Iris pigment epithelial cell (primary cell): ENCODE measurements at regions not wholly inside any gene's neighbourhood (a gene's known extent, or its start where the extent isn't known, plus 50 kb on each side); places are given as distances from the start of the nearest gene placed in this dataset.

Experiments
- DNase-seq: peaks from one replicate; pipeline ENCODE4 v3.0.0-alpha.2; 2011; ENCODE audit warnings: low read depth

DNA sequence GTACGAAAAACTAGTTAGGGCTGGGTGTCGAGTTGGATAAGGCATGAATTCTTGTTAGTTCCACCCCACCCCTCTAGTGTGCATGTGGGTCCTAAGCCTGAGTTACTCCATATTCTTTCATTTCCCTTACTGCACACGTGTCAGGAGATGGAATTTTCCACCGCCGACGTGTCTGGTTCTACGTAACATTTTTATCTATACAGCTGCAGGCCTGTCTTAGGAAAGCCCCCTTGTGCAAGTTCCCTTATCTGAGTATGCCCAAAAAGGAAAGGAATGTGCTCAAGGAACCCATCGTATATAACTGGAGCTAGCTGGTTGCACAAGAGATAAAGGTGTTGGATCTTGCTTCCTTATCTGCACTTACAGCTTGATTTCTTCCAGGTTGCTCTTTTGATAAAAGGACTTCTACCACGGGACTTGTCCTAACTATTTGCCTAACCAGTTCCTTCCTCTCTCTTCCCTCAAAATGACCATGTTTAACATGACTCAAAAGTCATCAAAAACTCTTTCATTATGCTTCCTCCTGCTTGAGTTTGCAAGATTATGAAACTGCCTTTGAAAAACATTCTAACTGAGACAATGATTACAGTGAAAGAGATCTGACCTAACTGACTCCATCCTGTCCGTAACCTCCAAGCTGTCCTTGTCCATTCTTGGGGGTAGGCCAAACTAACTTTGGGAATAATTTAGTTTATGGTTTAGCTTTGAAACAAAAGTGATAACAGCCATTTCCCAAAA, 181.4 kb downstream of the AKR1D1 start:
- DNase-seq = peak; percentile 64

DNA sequence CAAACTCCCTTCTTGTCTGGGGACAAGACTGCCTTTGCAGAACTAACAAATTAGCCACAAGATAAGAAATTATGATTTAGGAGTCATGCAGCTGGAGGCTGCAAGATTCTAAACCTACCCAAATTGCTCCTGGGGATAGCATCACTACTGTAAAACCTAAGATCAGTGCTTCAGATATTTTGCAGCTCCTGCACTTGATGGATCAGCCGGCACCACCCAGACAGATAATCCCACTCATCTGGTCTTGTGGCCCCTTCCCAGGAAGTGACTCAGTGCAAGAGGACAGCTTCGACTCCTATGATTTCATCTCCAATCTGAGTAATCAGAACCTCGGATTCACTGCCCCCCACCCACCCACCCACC, 181.9 kb downstream of the AKR1D1 start:
- peak; percentile 31 for DNase-seq

DNA sequence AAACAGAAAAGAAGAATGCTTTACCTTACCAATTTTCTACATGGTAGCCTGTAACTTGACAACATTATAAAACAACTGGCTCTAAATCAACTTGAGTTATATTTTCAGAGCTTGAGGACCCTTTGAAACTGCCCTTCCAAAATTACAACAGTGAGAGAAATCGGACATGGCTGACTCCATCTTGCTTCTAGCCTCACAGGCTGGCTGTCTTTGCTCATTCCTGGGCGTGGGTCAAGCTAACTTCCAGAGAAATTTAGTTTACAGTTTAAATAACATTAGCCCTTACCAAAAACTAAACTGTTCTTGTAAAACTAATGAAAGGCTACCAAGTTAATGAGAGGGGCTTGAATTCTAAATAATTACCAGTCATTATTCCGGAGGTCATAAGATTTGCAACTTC, 183.4 kb downstream of the AKR1D1 start:
- DNase-seq = no peak

DNA sequence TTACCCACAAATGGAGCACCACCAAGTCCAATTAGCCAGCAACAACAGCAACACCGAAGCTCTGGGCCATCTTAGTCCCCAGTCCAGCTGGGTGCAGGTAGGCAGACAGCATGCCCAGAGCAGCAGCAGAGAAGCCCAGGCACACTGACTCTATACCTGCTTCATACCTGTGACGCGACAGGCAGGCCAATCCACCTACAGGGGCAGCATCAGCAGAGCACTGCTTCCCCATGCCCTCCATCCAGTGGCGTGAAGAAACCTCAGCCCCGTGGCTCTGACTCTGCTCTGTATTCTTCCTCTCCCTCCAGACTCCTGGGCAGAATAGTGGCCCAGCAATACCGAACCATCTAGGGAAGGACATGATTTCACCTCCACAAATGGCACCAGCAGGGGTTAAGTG, 191.7 kb downstream of the AKR1D1 start:
- DNase-seq = no peak

DNA sequence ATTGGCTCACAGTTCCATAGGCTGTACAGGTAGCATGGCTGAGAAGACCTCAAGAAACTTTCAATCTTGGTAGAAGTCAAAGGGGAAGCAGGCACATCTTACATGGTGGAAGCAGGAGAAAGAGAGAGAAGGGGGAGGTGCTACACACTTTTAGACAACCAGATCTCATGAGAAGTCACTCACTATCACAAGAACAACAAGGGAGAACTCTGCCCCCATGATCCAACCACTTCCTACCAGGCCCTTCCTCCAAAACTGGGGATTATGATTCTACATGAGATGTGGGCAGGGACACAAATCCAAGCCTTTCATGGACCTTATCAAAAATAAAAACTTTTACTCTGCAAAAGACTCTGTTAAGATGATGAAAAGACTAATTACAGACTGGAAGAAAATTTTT, 183.2 kb upstream of the TRIM24 start:
- no peak for DNase-seq

DNA sequence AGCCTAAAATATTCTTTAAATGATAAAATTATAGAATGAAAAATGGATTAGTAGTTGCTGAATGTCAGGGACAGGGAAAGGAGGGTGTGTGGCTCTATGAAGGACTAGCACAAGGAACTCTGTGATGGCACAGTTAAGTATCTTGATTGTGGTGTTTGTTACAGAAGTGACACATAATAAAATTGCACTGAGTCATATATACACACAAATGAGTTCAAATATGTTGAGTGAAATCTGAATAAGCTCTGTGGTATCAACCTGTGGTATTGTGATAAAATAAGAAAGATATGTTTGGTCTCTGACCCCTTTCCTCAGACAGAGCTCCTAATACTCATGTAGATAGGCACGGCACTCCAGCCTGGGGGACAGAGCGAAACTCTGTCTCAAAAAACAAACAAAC, 181.5 kb upstream of the TRIM24 start:
- DNase-seq = peak; percentile 22

DNA sequence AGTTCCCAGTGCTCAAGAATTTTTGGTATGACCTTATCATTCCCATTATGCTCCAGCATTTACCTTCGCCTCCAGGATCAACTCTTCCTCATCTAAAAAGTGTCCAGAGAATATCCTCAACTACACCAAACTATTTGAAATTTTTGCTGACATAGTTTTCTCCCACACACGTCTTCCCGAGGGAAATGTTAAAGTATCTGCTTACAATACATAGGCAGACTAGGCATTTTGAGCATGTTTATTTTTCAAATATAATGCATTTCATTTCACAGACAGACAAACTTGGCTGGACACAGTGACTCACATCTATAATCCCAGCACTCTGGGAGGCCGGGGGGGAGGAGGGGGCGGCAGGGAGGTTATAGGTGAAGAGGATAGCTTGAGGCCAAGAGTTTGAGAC, 177.1 kb upstream of the TRIM24 start:
- DNase-seq = peak; percentile 41

DNA sequence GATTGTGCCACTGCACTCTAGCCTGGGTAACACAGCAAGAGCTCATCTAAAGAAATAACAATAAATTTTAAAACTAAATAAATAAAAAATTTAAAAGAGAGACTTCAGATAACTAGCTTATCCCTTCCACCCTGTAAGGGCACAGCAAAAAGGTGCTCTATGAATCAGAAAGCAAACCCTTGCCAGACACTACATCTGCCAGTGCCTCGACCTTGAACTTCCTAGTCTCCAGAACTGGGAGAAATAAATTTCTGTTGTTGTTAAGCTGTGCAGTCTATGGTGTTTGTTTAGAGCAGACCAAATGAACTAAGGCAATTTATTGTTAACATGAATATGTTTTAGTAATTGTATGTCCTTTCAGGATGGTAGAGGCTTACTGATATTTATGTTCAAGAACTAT, 174.9 kb upstream of the TRIM24 start:
- DNase-seq = no peak

DNA sequence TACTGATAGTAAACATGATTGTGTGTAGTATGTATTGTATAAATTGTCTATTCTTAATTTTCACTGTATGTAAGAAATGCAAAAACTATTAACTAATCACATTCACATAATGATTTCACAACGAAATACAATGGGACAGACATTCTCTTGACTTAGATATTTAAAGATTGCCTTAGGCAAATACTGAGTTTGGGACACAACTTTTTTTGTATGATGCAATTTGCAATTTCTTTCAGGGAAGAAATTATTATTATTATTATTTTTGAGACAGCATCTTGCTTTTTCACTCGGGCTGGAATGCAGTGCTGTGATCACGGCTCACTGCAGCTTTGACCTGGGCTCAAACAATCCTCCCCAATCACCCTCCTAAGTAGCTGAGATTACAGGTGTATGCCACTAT, 173.2 kb upstream of the TRIM24 start:
- no peak for DNase-seq

DNA sequence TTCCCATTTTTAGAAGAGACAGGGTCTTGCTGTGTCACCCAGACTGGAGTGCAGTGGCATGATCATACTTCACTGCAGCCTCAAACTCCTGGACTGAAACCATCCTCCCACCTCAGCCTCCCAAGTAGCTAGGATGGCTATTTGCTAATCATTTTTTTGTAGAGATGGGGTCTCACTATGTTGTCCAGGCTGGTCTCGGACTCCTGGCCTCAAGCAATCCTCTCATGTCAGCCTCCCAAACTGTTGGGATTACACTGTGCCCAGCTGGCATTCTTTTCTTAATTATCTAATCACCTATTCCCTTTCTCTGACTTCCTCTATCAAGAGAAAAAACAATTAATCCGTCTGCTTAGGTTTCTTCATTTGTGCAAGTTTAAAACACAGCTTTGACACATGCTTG, 172.5 kb upstream of the TRIM24 start:
- no peak for DNase-seq

DNA sequence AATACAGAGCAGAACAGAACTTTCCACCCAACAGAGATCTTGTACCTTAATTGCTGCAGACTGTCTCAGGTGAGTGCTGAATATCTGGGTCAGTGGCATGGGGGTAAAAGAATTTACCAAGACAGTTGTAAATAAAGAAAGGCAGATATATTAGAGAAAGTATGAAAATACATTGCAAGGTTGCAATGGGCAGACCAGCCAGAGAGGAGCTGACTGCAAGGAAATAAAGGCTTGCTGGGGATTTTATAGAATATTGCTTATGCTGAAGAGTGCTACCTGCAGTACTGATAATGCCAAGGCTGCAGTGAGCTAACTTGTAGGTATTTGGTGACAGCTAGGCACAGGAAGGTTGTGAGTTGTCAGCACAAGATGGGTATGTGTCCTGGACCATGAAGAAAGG, 171.0 kb upstream of the TRIM24 start:
- DNase-seq = no peak

DNA sequence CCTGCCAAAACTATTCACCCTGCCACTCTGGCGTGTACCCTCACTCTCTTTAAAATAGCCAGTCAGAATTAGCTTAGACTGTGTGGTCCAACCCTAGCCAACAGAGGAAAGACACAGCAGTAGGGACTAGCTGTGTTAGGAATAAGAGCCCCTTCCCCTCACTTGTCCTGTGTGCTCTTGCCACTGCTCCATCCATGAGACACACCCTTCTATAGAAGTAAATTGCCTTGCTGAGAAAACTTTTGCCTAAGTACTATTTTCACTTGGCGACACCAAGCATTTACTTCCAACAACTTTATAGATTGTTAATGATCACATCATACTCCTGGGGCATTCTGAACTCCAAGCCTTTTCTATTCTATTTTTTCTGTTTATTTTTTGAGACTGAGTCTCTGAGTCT, 170.2 kb upstream of the TRIM24 start:
- DNase-seq = no peak

DNA sequence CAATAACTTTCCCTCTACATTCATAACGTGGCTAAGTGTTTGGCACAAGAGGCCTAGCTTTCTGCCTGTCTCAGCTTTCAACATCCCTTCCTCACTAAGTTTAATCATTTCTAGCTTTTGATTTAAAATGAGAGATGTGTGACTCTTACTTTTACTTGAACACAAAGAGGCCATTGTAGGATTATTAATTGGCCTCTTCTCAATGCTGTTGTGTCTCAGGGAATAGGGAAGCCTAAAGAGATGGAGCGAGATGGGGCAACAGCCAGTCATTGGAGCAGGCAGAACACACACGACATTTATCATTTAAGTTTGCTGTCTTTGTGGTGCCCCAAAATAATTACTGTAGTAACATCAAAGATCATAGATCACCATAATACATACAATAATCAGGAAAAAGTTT, 167.1 kb upstream of the TRIM24 start:
- no peak for DNase-seq

DNA sequence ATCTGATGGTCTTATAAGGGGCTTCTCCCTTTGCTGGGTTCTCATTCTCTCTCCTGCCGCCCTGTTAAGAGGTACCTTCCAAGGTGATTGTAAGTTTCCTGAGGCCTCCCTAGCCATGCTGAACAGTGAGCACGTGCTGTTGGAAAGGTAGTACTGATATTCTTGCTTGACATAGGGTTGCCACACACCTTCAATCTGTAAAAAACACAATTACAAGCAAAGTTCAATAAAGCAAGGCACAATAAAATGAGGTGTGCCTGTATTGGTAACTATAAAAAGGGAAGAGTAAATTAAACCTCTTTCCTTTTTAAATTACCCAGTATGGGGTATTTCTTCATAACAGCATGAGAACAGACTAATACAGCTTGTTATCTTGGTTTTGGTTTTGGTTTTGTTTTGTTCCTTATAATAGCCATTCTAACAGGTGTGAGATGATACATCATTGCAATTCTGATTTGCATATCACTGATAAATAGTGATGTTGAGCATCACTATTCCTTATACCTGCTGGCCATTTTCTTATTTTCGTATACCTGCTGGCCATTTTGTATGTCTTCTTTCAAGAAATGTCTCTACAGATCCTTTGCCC, 164.9 kb upstream of the TRIM24 start:
- DNase-seq = no peak

DNA sequence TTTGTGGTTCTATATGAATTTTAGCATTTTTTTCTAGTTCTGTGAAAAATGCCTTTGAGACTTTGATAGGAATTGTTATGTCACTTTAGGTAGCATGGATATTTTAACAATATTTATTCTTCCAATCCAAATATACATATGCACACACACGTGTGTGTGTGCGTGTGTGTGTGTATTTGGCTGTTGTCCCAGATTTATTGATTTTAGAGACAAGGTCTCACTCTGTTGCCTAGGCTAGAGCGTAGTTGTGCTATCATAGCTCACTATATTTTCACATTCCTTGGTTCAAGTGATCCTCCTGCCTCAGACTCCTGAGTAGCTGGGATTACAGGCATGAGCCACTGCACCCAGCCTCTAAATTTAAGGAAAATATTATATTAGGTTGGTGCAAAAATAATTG, 162.5 kb upstream of the TRIM24 start:
- DNase-seq = no peak

DNA sequence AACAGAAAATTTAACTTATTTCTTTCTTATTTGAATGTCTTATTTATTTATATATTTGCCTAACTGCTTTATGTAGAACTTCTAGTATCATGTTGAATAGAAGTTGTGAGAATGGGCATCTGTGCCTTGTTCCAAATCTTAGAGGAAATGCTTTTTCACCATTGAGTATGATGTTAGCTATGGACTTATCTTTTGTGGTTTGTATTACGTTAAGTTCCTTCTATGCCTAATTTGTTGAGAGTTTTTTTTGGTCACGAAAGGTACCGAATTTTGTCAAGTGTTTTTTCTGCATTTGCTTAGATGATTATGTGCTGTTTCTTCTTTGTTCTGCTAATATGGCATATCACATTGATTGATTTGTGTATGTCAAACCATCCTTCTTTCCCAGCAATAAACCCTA, 161.0 kb upstream of the TRIM24 start:
- DNase-seq = no peak

DNA sequence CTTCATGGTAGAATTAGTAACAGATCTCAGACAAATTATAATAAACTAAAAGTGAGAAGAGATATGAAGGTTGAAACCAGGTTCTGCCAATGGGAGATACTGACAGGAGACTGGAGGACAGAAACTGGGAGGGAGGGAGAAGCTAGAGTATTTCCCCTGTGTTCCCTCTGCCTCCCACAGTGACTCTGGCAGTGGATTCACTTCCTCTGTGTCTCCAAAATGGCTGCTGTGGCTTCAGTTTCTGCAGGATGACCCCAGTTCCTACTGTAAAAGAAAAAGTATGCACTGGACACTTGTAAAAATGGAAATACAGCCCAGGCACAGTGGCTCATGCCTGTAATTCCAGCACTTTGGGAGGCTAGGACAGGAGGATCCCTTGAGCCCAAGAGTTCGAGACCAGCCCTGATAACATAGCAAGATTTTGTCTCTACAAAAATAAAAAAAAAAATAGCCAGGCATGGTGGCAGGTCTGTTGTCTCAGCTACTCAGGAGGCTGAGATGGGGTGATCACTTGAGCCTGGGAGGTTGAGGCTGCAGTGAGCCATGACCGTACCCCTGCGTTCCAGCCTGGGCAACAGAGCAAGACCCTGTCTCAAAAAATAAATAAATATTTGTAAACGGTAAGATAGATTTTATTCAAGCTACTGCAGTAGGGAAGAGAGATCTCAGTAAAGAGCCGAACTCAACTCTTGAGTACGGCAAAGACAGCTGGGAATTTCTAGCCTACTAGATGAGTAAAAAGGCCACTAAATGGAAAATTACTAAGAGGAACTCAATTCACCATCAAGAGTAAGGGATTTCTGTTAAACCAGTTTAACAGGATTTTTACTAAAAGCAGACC, 156.6 kb upstream of the TRIM24 start:
- DNase-seq = no peak

DNA sequence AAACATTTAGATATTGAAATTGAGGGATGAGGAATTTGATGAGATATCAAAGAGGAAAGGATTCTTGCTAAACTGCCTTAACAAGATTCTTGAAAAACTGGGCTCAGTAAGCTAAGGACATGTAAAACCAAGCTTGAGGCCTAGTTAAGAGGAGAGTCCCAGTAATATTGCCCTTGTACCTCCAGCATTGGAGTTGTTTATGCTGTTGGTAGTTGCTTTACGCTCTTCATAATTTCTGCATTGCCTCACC, 156.1 kb upstream of the TRIM24 start:
- no peak for DNase-seq

DNA sequence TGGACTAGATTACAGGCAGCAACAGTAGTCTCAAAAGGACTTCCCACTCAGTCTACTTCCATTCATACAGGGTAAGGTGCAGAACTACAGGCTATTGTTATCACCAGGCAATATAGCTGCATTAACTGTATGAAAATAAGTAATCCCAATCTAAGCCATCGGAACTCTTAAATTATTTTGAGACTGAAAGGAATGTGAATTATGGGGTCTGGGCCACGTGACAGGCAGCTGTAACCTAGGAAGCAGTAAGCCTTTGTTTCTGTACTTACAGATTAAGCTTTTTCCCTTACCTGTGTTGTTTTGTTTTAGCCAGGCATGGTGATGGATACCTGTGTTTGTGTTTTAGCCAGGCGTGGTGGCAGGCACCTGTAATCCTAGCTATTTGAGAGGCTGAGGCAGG, 152.4 kb upstream of the TRIM24 start:
- no peak for DNase-seq

DNA sequence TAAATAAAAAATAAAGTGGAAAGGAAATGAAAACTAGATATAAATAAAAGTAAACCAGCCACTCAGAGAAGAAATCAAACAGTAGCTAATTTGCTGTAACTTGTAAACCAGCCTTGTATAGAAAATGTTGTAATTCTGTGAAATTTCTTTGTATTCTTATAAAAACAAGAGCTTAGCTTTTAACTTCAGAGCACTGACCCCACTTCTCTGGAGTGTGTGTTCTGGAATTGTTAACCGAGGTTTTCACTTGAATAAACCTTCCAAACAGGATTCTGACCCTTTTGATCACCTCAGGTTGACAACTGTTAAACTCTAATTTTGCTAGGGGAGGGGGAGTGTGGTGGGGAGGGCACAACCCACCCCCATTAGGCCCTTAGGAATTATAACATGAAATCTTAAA, 151.9 kb upstream of the TRIM24 start:
- DNase-seq = no peak

DNA sequence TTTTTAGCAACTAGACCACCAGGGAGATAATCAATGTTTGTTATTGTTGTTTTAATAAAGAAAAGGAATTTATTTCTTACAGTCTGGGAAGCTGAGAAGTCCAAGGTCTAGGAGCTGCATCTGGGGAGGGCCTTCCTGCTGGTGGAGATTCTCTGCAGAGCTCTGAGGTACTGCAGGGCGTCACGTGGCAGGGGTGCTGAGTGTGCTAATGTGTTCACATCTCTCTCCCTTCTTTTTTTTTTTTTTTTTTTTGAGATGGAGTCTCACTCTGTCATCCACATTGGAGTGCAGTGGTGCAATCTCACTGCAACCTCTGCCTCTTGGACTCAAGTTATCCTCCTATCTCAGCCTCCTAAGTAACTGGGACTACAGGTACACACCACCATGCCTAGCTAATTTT, 150.9 kb upstream of the TRIM24 start:
- no peak for DNase-seq

DNA sequence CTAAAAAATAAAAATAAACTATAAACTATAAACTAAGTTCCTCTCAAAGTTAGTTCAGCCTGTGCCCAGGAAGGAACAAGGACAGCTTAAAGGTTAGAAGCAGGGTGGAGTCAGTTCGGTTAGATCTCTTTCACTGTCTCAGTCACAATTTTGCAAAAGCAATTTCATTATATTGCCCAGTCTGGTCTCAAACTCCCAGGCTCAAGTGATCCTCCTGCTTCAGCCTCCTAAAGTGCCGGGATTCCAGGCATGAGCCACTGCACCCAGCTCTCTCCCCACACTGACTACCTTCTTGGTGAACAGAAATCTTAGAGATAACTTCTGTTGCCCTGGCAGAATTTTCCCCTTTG, 146.3 kb upstream of the TRIM24 start:
- DNase-seq = no peak

DNA sequence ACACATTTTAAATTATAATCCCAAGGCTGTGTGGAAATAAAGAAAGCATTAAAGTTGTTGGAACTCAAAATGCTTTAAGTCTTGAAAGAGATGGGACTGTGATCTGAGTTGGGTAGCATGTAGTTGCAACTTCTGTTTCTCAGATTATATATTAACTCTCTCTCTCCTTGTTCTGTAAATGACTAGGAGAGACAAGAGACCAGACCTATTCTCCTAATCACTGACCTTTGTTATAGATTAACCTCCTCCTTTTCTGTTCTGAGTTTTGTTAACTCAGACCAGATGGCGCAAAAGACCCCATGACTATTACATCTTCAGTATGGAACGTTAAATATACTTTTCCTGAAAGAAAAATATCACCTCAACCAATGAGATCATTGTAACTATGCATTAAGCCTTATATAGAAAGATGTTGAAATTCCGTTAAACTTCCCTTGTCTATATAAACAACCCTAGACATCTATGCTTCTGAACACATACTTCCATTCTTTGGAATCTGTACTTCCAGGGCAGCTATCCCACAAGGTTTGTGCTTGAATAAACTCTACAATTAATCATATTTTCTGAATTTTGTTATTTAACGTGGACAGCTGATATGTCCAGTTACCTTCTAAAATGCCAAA, 143.5 kb upstream of the TRIM24 start:
- peak; percentile 6 for DNase-seq
